ENCODE measurements at regions not wholly inside any gene's neighbourhood (a gene's known extent, or its start where the extent isn't known, plus 50 kb on each side); places are given as distances from the start of the nearest gene placed in this dataset.
"Not testable (repeated sequence)": the region's sequence is repeated elsewhere in the genome, so short reads cannot be mapped to it uniquely, and the experiment has no call there.

- Histone ChIP-seq H3K4me3 (ENCODE audit: low read depth, low read length) (no peak overlapping the region), H3K4me1 (ENCODE audit: control insufficient read depth, insufficient read depth, low read length) (no peaks in the 10 kb centered on the region), H3K9me3 (ENCODE audit: control insufficient read depth, insufficient read depth, low read depth, low read length) (no peaks in the 10 kb centered on the region), H3K36me3 (ENCODE audit: control insufficient read depth, insufficient read depth, low read length) (no peaks in the 10 kb centered on the region), H3K9ac (ENCODE audit: low read length) (no peak overlapping the region), H3K27ac (ENCODE audit: low read depth, low read length) (no peak overlapping the region), H3K27me3 (ENCODE audit: control insufficient read depth, insufficient read depth, low read length) (no peaks in the 10 kb centered on the region)
These were observed 101.7 kb upstream of the SEC14L1 start for GRCh38 chr17:77038884-77039555.

DNA sequence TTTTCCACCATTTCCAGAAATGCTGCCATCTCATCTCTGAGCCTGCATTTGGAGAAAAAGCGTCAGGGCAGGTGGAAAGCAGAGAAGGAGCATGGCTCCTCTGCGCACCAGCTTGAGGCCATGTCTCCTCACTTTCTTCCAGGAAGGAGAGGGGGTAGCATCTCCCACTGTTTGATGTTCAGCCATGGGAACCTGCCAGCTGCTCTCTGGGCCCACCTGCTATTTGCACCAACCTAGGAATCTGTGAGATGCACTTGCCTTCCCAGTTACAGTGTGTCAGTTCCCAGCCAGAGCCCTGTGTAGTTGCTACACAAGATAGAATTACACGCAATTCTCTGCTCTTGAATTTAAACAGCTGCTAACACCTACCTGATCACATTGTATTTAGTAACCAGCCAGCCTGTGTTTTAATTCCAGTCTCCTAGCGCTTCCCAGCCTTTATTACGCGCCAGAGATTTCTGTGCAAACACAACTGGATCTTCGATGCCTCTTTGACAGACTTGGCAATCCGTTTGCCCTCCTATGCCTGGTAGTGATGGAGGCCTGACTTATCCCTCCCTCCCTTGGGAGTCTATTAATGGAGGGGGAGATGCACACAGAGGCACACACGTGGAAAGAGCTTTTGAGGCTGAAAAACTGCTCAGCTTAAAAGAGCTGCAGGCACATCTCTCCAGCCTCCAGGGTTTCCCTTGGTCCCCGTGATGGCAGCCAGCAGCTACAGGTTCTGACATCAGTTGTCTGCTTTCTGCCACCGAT is 98.1 kb upstream of the SEC14L1 start:
- no peak overlapping the region for H3K9ac ChIP-seq (ENCODE audit: low read length)
- no peaks in the 10 kb centered on the region for H3K27me3 ChIP-seq (ENCODE audit: control insufficient read depth, insufficient read depth, low read length)
- no peaks in the 10 kb centered on the region for H3K9me3 ChIP-seq (ENCODE audit: control insufficient read depth, insufficient read depth, low read depth, low read length)
- H3K4me3 ChIP-seq (ENCODE audit: low read depth, low read length) = no peak overlapping the region
- H3K4me1 ChIP-seq (ENCODE audit: control insufficient read depth, insufficient read depth, low read length) = no peaks in the 10 kb centered on the region
- H3K36me3 ChIP-seq (ENCODE audit: control insufficient read depth, insufficient read depth, low read length) = no peaks in the 10 kb centered on the region
- H3K27ac ChIP-seq (ENCODE audit: low read depth, low read length) = no peak overlapping the region

GRCh38 chr17:77045441-77046041 is 95.2 kb upstream of the SEC14L1 start:
- Histone ChIP-seq H3K9ac (ENCODE audit: low read length) (no peak overlapping the region), H3K9me3 (ENCODE audit: control insufficient read depth, insufficient read depth, low read depth, low read length) (no peaks in the 10 kb centered on the region), H3K4me3 (ENCODE audit: low read depth, low read length) (no peak overlapping the region), H3K36me3 (ENCODE audit: control insufficient read depth, insufficient read depth, low read length) (no peaks in the 10 kb centered on the region), H3K4me1 (ENCODE audit: control insufficient read depth, insufficient read depth, low read length) (no peaks in the 10 kb centered on the region), H3K27me3 (ENCODE audit: control insufficient read depth, insufficient read depth, low read length) (no peaks in the 10 kb centered on the region), H3K27ac (ENCODE audit: low read depth, low read length) (no peak overlapping the region)

GRCh38 chr17:77049440-77049839 is 91.3 kb upstream of the SEC14L1 start:
- Histone ChIP-seq H3K36me3 (ENCODE audit: control insufficient read depth, insufficient read depth, low read length) (no peaks in the 10 kb centered on the region), H3K4me1 (ENCODE audit: control insufficient read depth, insufficient read depth, low read length) (no peaks in the 10 kb centered on the region; the same call in 1 of the 2 replicates), H3K9ac (ENCODE audit: low read length) (no peak overlapping the region), H3K27me3 (ENCODE audit: control insufficient read depth, insufficient read depth, low read length) (no peaks in the 10 kb centered on the region), H3K27ac (ENCODE audit: low read depth, low read length) (no peak overlapping the region), H3K9me3 (ENCODE audit: control insufficient read depth, insufficient read depth, low read depth, low read length) (no peaks in the 10 kb centered on the region), H3K4me3 (ENCODE audit: low read depth, low read length) (no peak overlapping the region)

DNA sequence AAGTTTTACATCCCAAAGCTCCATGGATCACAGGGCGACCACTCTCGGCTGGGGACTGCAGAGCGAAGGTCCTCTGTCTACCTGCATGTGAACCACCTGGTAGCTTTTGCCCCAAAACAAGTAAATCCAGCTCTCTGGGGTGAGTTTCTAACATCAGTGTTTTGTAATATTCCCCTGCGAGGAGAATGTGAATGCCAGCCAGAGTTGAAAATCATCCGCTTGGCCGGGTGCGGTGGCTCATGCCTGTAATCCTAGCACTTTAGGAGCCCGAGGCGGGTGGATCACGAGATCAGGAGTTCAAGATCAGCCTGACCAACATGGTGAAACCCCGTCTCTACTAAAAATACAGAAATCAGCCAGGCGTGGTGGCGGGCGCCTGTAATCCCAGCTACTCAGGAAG is 89.9 kb upstream of the SEC14L1 start:
- H3K9ac ChIP-seq (ENCODE audit: low read length); H3K4me3 ChIP-seq (ENCODE audit: low read depth, low read length); H3K27me3 ChIP-seq (ENCODE audit: control insufficient read depth, insufficient read depth, low read length); H3K9me3 ChIP-seq (ENCODE audit: control insufficient read depth, insufficient read depth, low read depth, low read length); H3K36me3 ChIP-seq (ENCODE audit: control insufficient read depth, insufficient read depth, low read length); H3K27ac ChIP-seq (ENCODE audit: low read depth, low read length); H3K4me1 ChIP-seq (ENCODE audit: control insufficient read depth, insufficient read depth, low read length): not testable (repeated sequence)

GRCh38 chr17:77054936-77055335 is 85.8 kb upstream of the SEC14L1 start:
- H3K27ac ChIP-seq (ENCODE audit: low read depth, low read length) = no peak overlapping the region
- H3K4me3 ChIP-seq (ENCODE audit: low read depth, low read length) = no peak overlapping the region
- H3K36me3 ChIP-seq (ENCODE audit: control insufficient read depth, insufficient read depth, low read length) = no peaks in the 10 kb centered on the region
- H3K9ac ChIP-seq (ENCODE audit: low read length) = no peak overlapping the region
- H3K27me3 ChIP-seq (ENCODE audit: control insufficient read depth, insufficient read depth, low read length) = no peaks in the 10 kb centered on the region
- H3K9me3 ChIP-seq (ENCODE audit: control insufficient read depth, insufficient read depth, low read depth, low read length) = no peaks in the 10 kb centered on the region
- H3K4me1 ChIP-seq (ENCODE audit: control insufficient read depth, insufficient read depth, low read length) = no peaks in the 10 kb centered on the region; the same call in 1 of the 2 replicates

- H3K4me1 ChIP-seq (ENCODE audit: control insufficient read depth, insufficient read depth, low read length) = no peaks in the 10 kb centered on the region; the same call in 1 of the 2 replicates
- H3K27me3 ChIP-seq (ENCODE audit: control insufficient read depth, insufficient read depth, low read length) = no peaks in the 10 kb centered on the region
- H3K9me3 ChIP-seq (ENCODE audit: control insufficient read depth, insufficient read depth, low read depth, low read length) = no peaks in the 10 kb centered on the region
- no peak overlapping the region for H3K9ac ChIP-seq (ENCODE audit: low read length)
- no peak overlapping the region for H3K4me3 ChIP-seq (ENCODE audit: low read depth, low read length)
- H3K36me3 ChIP-seq (ENCODE audit: control insufficient read depth, insufficient read depth, low read length) = no peaks in the 10 kb centered on the region
- H3K27ac ChIP-seq (ENCODE audit: low read depth, low read length) = no peak overlapping the region
These were observed 85.3 kb upstream of the SEC14L1 start for GRCh38 chr17:77055453-77055852.

- Histone ChIP-seq H3K4me3 (ENCODE audit: low read depth, low read length) (no peak overlapping the region), H3K9ac (ENCODE audit: low read length) (no peak overlapping the region), H3K4me1 (ENCODE audit: control insufficient read depth, insufficient read depth, low read length) (no peaks in the 10 kb centered on the region; the same call in 1 of the 2 replicates), H3K36me3 (ENCODE audit: control insufficient read depth, insufficient read depth, low read length) (no peaks in the 10 kb centered on the region), H3K27ac (ENCODE audit: low read depth, low read length) (no peak overlapping the region), H3K9me3 (ENCODE audit: control insufficient read depth, insufficient read depth, low read depth, low read length) (no peaks in the 10 kb centered on the region), H3K27me3 (ENCODE audit: control insufficient read depth, insufficient read depth, low read length) (no peaks in the 10 kb centered on the region)
These were observed 82.8 kb upstream of the SEC14L1 start for GRCh38 chr17:77058016-77058415.

- H3K9ac ChIP-seq (ENCODE audit: low read length) = no peak overlapping the region
- no peak overlapping the region for H3K27ac ChIP-seq (ENCODE audit: low read depth, low read length)
- no peaks in the 10 kb centered on the region for H3K9me3 ChIP-seq (ENCODE audit: control insufficient read depth, insufficient read depth, low read depth, low read length)
- peaks cover 3% of the 10 kb centered on the region for H3K4me1 ChIP-seq (ENCODE audit: control insufficient read depth, insufficient read depth, low read length)
- H3K4me3 ChIP-seq (ENCODE audit: low read depth, low read length) = no peak overlapping the region
- H3K36me3 ChIP-seq (ENCODE audit: control insufficient read depth, insufficient read depth, low read length) = no peaks in the 10 kb centered on the region
- no peaks in the 10 kb centered on the region for H3K27me3 ChIP-seq (ENCODE audit: control insufficient read depth, insufficient read depth, low read length)
These were observed 79.1 kb upstream of the SEC14L1 start for GRCh38 chr17:77061669-77062068.

GRCh38 chr17:77064598-77064997 is 76.2 kb upstream of the SEC14L1 start:
- Histone ChIP-seq H3K36me3 (ENCODE audit: control insufficient read depth, insufficient read depth, low read length) (no peaks in the 10 kb centered on the region), H3K9ac (ENCODE audit: low read length) (no peak overlapping the region), H3K4me3 (ENCODE audit: low read depth, low read length) (no peak overlapping the region), H3K9me3 (ENCODE audit: control insufficient read depth, insufficient read depth, low read depth, low read length) (no peaks in the 10 kb centered on the region), H3K27ac (ENCODE audit: low read depth, low read length) (no peak overlapping the region), H3K4me1 (ENCODE audit: control insufficient read depth, insufficient read depth, low read length) (peaks cover 3% of the 10 kb centered on the region), H3K27me3 (ENCODE audit: control insufficient read depth, insufficient read depth, low read length) (no peaks in the 10 kb centered on the region)

GRCh38 chr17:77066165-77066564 is 74.6 kb upstream of the SEC14L1 start:
- Histone ChIP-seq H3K4me1 (ENCODE audit: control insufficient read depth, insufficient read depth, low read length) (peaks cover 3% of the 10 kb centered on the region), H3K27me3 (ENCODE audit: control insufficient read depth, insufficient read depth, low read length) (no peaks in the 10 kb centered on the region), H3K9me3 (ENCODE audit: control insufficient read depth, insufficient read depth, low read depth, low read length) (no peaks in the 10 kb centered on the region), H3K9ac (ENCODE audit: low read length) (no peak overlapping the region), H3K27ac (ENCODE audit: low read depth, low read length) (no peak overlapping the region), H3K36me3 (ENCODE audit: control insufficient read depth, insufficient read depth, low read length) (no peaks in the 10 kb centered on the region), H3K4me3 (ENCODE audit: low read depth, low read length) (no peak overlapping the region)

Measured in HUES6 (cell line).